Heart left ventricle (tissue), 16 donors: ENCODE measurements at regions not wholly inside any gene's neighbourhood (a gene's known extent, or its start where the extent isn't known, plus 50 kb on each side); places are given as distances from the start of the nearest gene placed in this dataset.

Experiments
- ATAC-seq, 4 donors: fragments of 200-7000 bp; cut with Tn5 transposase; one replicate each; pipeline ENCODE4 v1.9.1; 2020 to 2022; ENCODE audit warnings: moderate library complexity in 4 of 4, mild to moderate bottlenecking in 3 of 4, moderate number of reproducible peaks in 1 of 4
- DNase-seq, 5 donors: peaks; one replicate each; pipeline ENCODE4 v3.0.0-alpha.2; 2020
- H3K27ac ChIP-seq, 12 donors: fragments of 200-600 bp; sonication (generic) in 4 of 12; one replicate each; pipeline versions ENCODE4 v1.5.0 to v1.8.0; 2016 to 2022; ENCODE audit warnings: mild to moderate bottlenecking in 2 of 12
- H3K27me3 ChIP-seq, 9 donors: fragments of 200-600 bp; sonication (generic) in 2 of 9; one replicate each; pipeline versions ENCODE4 v1.5.1 to v1.8.0; 2016 to 2022; ENCODE audit warnings: mild to moderate bottlenecking in 3 of 9
- H3K36me3 ChIP-seq, 9 donors: fragments of 200-600 bp; sonication (generic) in 2 of 9; one replicate each; pipeline versions ENCODE4 v1.5.0 to v1.8.0; 2018 to 2022; ENCODE audit warnings: mild to moderate bottlenecking in 2 of 9
- H3K4me1 ChIP-seq, 12 donors: fragments of 200-600 bp; sonication (generic) in 4 of 12; one replicate each; pipeline versions ENCODE4 v1.5.0 to v1.8.0; 2016 to 2022; ENCODE audit warnings: mild to moderate bottlenecking in 3 of 12
- H3K4me3 ChIP-seq, 12 donors: fragments of 200-600 bp; sonication (generic) in 4 of 12; one replicate each; pipeline versions ENCODE4 v1.5.0 to v1.8.0; 2017 to 2022; ENCODE audit warnings: mild to moderate bottlenecking in 9 of 12, moderate library complexity in 4 of 12
- H3K9me3 ChIP-seq, 12 donors: fragments of 200-600 bp; sonication (generic) in 4 of 12; one replicate each; pipeline versions ENCODE4 v1.5.0 to v1.8.0; 2016 to 2022; ENCODE audit warnings: mild to moderate bottlenecking in 1 of 12
- CTCF ChIP-seq, 12 donors: fragments of 200-600 bp; sonication (generic) in 4 of 12; IDR thresholded peaks; one replicate each; pipeline versions ENCODE4 v1.5.0 to v1.8.0; 2018 to 2022; ENCODE audit warnings: antibody characterized with exemption in 12 of 12, mild to moderate bottlenecking in 5 of 12
- POLR2A ChIP-seq, 2 donors: fragments of 450-650 bp; IDR thresholded peaks; one replicate each; pipeline ENCODE4 v1.6.1; 2017; ENCODE audit warnings: antibody characterized with exemption in 2 of 2, mild to moderate bottlenecking in 2 of 2, moderate library complexity in 2 of 2
- WGBS, 4 donors: extraction: QIAGEN DNeasy Blood & Tissue Kit in 2 of 4; methylation state at CpG; one replicate each; pipeline versions ENCODE4 v1.1.5 to v1.1.7; 2013 to 2018; 5-methylcytosine and 5-hydroxymethylcytosine counted together
- intact Hi-C, 10 donors: fragments of 100-400 bp; cut with DNase I; formaldehyde crosslinking; loops; one replicate each; pipeline versions ENCODE4 v1.11.1 to v1.14.2; 2022
- donor health status: ischemic (EF 13 %, LVEDD 7.1; RV severe dilation, severe dysfunction).
- donor health status: healthy with polysubstance abuse.
- donor health status: DM: no; HTN: yes; CAD: no.
- donor health status: DM: no; HTN: no; CAD: no.
- donor health status: ischemic (EF 25% LVEDD 6.9; RV normal size, moderate dysfunction).
- donor health status: ischemic (EF 25% LVEDD 5.7; RV mildly dilated, moderate dysfunction).
- donor health status: healthy.
- donor health status: DM: yes; HTN: yes; CAD: no.
- donor health status: ischemic (EF 35%, LVEDD 5.7; RV mildly dilated, moderate dysfunction).
- donor health status: nonischemic (EF 11% LVEDD 7.7; RV severe dilation, severe dysfunction).
- donor health status: DM: yes; HTN: yes; CAD: no.
- donor health status: PGD.
- donor health status: ischemic (EF 29% LVEDD 5.4; RV normal size, mild dysfunction).
- donor health status: nonischemic (EF 23%, LVEDD 6.1; RV moderate dilation, normal function).

- Histone ChIP-seq H3K27me3 (no peaks in the 10 kb centered on the region), H3K9me3 (peaks cover 0 to 3% (median 0%) of the 10 kb centered on the region in 12 donors), H3K4me1 (peaks cover 0 to 21% (median 11%) of the 10 kb centered on the region in 12 donors), H3K36me3 (no peaks in the 10 kb centered on the region), H3K4me3 (no peak overlapping the region), H3K27ac (no peak overlapping the region)
- DNase-seq (no peak), ATAC-seq (no peak)
- TF ChIP-seq CTCF (IDR thresholded peaks at IDR 0.05) (no peak), POLR2A (IDR thresholded peaks at IDR 0.05) (no peak)
- 94 to 99% (median 95%) methylated on average over 5 of the region's 5 CpGs for WGBS, 4 donors
- intact Hi-C loops: loop anchor here in 1 of 10 donors (10.0 kb wide), 1 partner anchor 118 kb away; the partner anchor contains the start of gene RYBP
Observed at GRCh38 chr3:72327008-72327407, 521.2 kb downstream of the SHQ1 start.

- H3K27ac ChIP-seq: no peak overlapping the region
- ATAC-seq (no peak), DNase-seq (no peak)
- H3K27me3 ChIP-seq: no peaks in the 10 kb centered on the region
- H3K36me3 ChIP-seq: no peaks in the 10 kb centered on the region
- H3K4me1 ChIP-seq: peaks cover 0 to 26% (median 5%) of the 10 kb centered on the region in 12 donors
- 91 to 97% (median 94%) methylated on average over 3 of the region's 3 CpGs for WGBS, 4 donors
- no peak overlapping the region for H3K4me3 ChIP-seq
- TF ChIP-seq POLR2A (IDR thresholded peaks at IDR 0.05): no peak
- peaks cover 0 to 4% (median 0%) of the 10 kb centered on the region in 12 donors for H3K9me3 ChIP-seq
- intact Hi-C loops: loop anchor here in 1 of 10 donors (10.0 kb wide), 1 partner anchor 120 kb away; the partner anchor contains the start of gene RYBP
Observed at GRCh38 chr3:72324253-72324811, 523.9 kb downstream of the SHQ1 start.

- intact Hi-C loops: loop anchor here in 1 of 10 donors (10.0 kb wide), 1 partner anchor 121 kb away; the partner anchor contains the start of gene RYBP
- H3K4me1 ChIP-seq: peaks cover 0 to 26% (median 7%) of the 10 kb centered on the region in 12 donors
- no peak for TF ChIP-seq CTCF (IDR thresholded peaks at IDR 0.05)
- TF ChIP-seq POLR2A (IDR thresholded peaks at IDR 0.05): no peak
- H3K9me3 ChIP-seq: peaks cover 0 to 4% (median 0%) of the 10 kb centered on the region in 12 donors
- no peaks in the 10 kb centered on the region for H3K27me3 ChIP-seq
- no peak overlapping the region for H3K4me3 ChIP-seq
- DNase-seq (no peak), ATAC-seq (peak in 3 of 4 donors; percentile 38 to 44 (median 40))
- no peaks in the 10 kb centered on the region for H3K36me3 ChIP-seq
- no peak overlapping the region for H3K27ac ChIP-seq
- 87 to 96% (median 91%) methylated on average over 6 of the region's 6 CpGs for WGBS, 4 donors
Observed at GRCh38 chr3:72323773-72324172, 524.5 kb downstream of the SHQ1 start.

- no peak for TF ChIP-seq POLR2A (IDR thresholded peaks at IDR 0.05)
- TF ChIP-seq CTCF (IDR thresholded peaks at IDR 0.05): no peak
- intact Hi-C loops: loop anchor here in 1 of 10 donors (10.0 kb wide), 1 partner anchor 122 kb away; the partner anchor contains the start of gene RYBP
- H3K9me3 ChIP-seq: peaks cover 0 to 4% (median 0%) of the 10 kb centered on the region in 12 donors
- H3K4me3 ChIP-seq: no peak overlapping the region
- no peaks in the 10 kb centered on the region for H3K36me3 ChIP-seq
- H3K27ac ChIP-seq: no peak overlapping the region
- 91 to 95% (median 94%) methylated on average over 10 to 11 of the region's 11 CpGs for WGBS, 4 donors
- peaks cover 0 to 39% (median 18%) of the 10 kb centered on the region in 12 donors for H3K4me1 ChIP-seq
- no peak for DNase-seq
- ATAC-seq: no peak
- no peaks in the 10 kb centered on the region for H3K27me3 ChIP-seq
Observed at GRCh38 chr3:72322264-72322976, 525.8 kb downstream of the SHQ1 start.
